Loucy (cell line): ENCODE measurements at regions not wholly inside any gene's neighbourhood (a gene's known extent, or its start where the extent isn't known, plus 50 kb on each side); places are given as distances from the start of the nearest gene placed in this dataset.

Experiments
- EZH2phosphoT487 ChIP-seq: fragments of 200-600 bp; IDR thresholded peaks from 2 replicates; pipeline ENCODE4 v1.6.1; 2018; ENCODE audit warnings: antibody characterized with exemption, mild to moderate bottlenecking, moderate library complexity, borderline replicate concordance
- TF ChIP-seq, protein P1 (sequence below): fragments of 200-600 bp; sonication (generic); conservative IDR thresholded peaks from 2 replicates; pipeline ENCODE4 v1.5.1; 2014; ENCODE audit warnings: mild to moderate bottlenecking, antibody characterized with exemption, low read length

DNA sequence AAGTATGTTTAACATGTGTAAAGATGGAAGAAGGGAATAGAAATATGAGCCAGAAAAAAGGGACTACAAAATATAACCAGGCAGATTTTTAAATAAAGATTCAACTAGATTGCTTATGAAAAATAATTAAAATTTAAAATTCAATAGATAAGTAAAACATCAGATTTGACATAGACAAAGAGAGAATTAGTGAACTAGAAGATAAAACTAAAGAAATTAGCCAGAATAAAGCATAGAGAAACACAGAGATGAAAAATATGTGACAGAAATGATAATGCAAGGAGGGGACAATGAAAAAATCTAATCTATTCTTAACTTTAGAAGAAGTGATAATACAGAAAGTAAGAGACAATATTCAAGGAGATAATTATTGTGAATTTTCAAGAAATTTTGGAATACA is 222.6 kb upstream of the PMFBP1 start:
- no peak for TF ChIP-seq EZH2phosphoT487
- TF ChIP-seq, protein P1, sequence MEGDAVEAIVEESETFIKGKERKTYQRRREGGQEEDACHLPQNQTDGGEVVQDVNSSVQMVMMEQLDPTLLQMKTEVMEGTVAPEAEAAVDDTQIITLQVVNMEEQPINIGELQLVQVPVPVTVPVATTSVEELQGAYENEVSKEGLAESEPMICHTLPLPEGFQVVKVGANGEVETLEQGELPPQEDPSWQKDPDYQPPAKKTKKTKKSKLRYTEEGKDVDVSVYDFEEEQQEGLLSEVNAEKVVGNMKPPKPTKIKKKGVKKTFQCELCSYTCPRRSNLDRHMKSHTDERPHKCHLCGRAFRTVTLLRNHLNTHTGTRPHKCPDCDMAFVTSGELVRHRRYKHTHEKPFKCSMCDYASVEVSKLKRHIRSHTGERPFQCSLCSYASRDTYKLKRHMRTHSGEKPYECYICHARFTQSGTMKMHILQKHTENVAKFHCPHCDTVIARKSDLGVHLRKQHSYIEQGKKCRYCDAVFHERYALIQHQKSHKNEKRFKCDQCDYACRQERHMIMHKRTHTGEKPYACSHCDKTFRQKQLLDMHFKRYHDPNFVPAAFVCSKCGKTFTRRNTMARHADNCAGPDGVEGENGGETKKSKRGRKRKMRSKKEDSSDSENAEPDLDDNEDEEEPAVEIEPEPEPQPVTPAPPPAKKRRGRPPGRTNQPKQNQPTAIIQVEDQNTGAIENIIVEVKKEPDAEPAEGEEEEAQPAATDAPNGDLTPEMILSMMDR = no peak
